Pancreas (tissue), 10 donors: ENCODE measurements at regions not wholly inside any gene's neighbourhood (a gene's known extent, or its start where the extent isn't known, plus 50 kb on each side); places are given as distances from the start of the nearest gene placed in this dataset.

Source experiments
- ATAC-seq, 4 donors: fragments of 200-7000 bp; cut with Tn5 transposase; one replicate each; pipeline versions ENCODE4 v1.8.0 to v1.9.1; 2020; ENCODE audit warnings: mild to moderate bottlenecking in 4 of 4, moderate library complexity in 4 of 4
- DNase-seq, 6 donors: peaks; one replicate each; pipeline ENCODE4 v3.0.0-alpha.2; 2020
- FAIRE-seq: peaks from 2 replicates; lab custom pipeline; 2012; peaks lifted over from hg19 to GRCh38; lab: Jason Lieb, UNC
- H3K27ac ChIP-seq, 4 donors: fragments of 200-600 bp; sonication (generic); 1 replicate in 3 of 4; 2 replicates in 1 of 4; pipeline versions ENCODE4 v1.5.0 to v1.8.0; 2020
- H3K27me3 ChIP-seq, 4 donors: fragments of 200-600 bp; one replicate each; pipeline ENCODE4 v1.8.0; 2021
- H3K36me3 ChIP-seq, 3 donors: fragments of 200-600 bp; sonication (generic) in 1 of 3; one replicate each; pipeline versions ENCODE4 v1.5.0 to v1.8.0; 2020 to 2021
- H3K4me1 ChIP-seq, 3 donors: fragments of 200-600 bp; one replicate each; pipeline ENCODE4 v1.8.0; 2021
- H3K4me3 ChIP-seq, 4 donors: fragments of 200-600 bp; sonication (generic) in 2 of 4; one replicate each; pipeline versions ENCODE4 v1.5.0 to v1.8.0; 2020 to 2021
- H3K9me3 ChIP-seq, 4 donors: fragments of 200-600 bp; one replicate each; pipeline ENCODE4 v1.8.0; 2021
- CTCF ChIP-seq, 4 donors: fragments of 200-600 bp; sonication (generic) in 3 of 4; IDR thresholded peaks; one replicate each; pipeline versions ENCODE4 v1.5.0 to v1.8.0; 2021; ENCODE audit warnings: antibody characterized with exemption in 4 of 4
- WGBS, 2 donors: extraction: QIAGEN DNeasy Blood & Tissue Kit; methylation state at CpG; one replicate each; pipeline ENCODE4 v1.1.7; 2013; 5-methylcytosine and 5-hydroxymethylcytosine counted together
- intact Hi-C, 3 donors: fragments of 100-400 bp; cut with DNase I; formaldehyde crosslinking; loops; one replicate each; pipeline versions ENCODE4 v1.11.1 to v1.14.2; 2022
- donor health status: healthy with polysubstance abuse.
- donor health status: DM: no; HTN: no; CAD: no; lungs with moderate emphysema.
- donor health status: DM: no; HTN: no; CAD: no.
- donor health status: control.
- donor health status: control.
- donor health status: Bipolar disorder and iron deficiency.
- donor health status: DM: yes; HTN: yes; CAD: no.
- donor health status: DM: no; HTN: no; CAD: no.
- donor health status: DM: no; HTN: no; CAD: no.
- donor health status: DM: yes; HTN: yes; CAD: no.

- Histone ChIP-seq H3K27me3 (no peaks in the 10 kb centered on the region), H3K9me3 (no peaks in the 10 kb centered on the region), H3K4me3 (no peak overlapping the region), H3K27ac (no peak overlapping the region), H3K4me1 (no peaks in the 10 kb centered on the region), H3K36me3 (no peaks in the 10 kb centered on the region)
- intact Hi-C loops, result no loop called here
- DNase-seq (no peak), ATAC-seq (no peak), FAIRE-seq (no peak)
- TF ChIP-seq CTCF (IDR thresholded peaks at IDR 0.05), result no peak
- 24 to 27% methylated on average over 1 of the region's 1 CpG for whole genome bisulfite sequencing, 2 donors
Measured at GRCh38 chr11:79515781-79516180, 75.0 kb upstream of the TENM4 start.

GRCh38 chr11:79514695-79515094, 73.9 kb upstream of the TENM4 start:
- intact Hi-C loops, result no loop called here
- no peak for TF ChIP-seq CTCF (IDR thresholded peaks at IDR 0.05)
- Histone ChIP-seq H3K9me3 (no peaks in the 10 kb centered on the region), H3K27ac (no peak overlapping the region), H3K4me3 (no peak overlapping the region), H3K36me3 (no peaks in the 10 kb centered on the region), H3K4me1 (no peaks in the 10 kb centered on the region), H3K27me3 (no peaks in the 10 kb centered on the region)
- DNase-seq (no peak), ATAC-seq (no peak), FAIRE-seq (no peak)
- WGBS, 2 donors, result 48 to 56% methylated on average over 2 of the region's 2 CpGs

- ATAC-seq (no peak), DNase-seq (no peak), FAIRE-seq (no peak)
- no peaks in the 10 kb centered on the region for H3K9me3 ChIP-seq
- H3K27ac ChIP-seq, result no peak overlapping the region
- no peak for TF ChIP-seq CTCF (IDR thresholded peaks at IDR 0.05)
- no peak overlapping the region for H3K4me3 ChIP-seq
- no peaks in the 10 kb centered on the region for H3K36me3 ChIP-seq
- WGBS, 2 donors, result 42 to 54% methylated on average over 4 of the region's 4 CpGs
- H3K27me3 ChIP-seq, result no peaks in the 10 kb centered on the region
- no peaks in the 10 kb centered on the region for H3K4me1 ChIP-seq
- intact Hi-C loops, result no loop called here
Measured at GRCh38 chr11:79514290-79514689, 73.5 kb upstream of the TENM4 start.

- Histone ChIP-seq H3K36me3 (no peaks in the 10 kb centered on the region), H3K4me3 (no peak overlapping the region), H3K27me3 (no peaks in the 10 kb centered on the region), H3K27ac (no peak overlapping the region), H3K4me1 (no peaks in the 10 kb centered on the region), H3K9me3 (no peaks in the 10 kb centered on the region)
- DNase-seq (no peak), FAIRE-seq (no peak), ATAC-seq (no peak)
- intact Hi-C loops, result no loop called here
- 54 to 57% methylated on average over 4 of the region's 4 CpGs for WGBS, 2 donors
- no peak for TF ChIP-seq CTCF (IDR thresholded peaks at IDR 0.05)
Measured at GRCh38 chr11:79512706-79513469, 72.1 kb upstream of the TENM4 start.

- Histone ChIP-seq H3K27ac (no peak overlapping the region), H3K27me3 (no peaks in the 10 kb centered on the region), H3K4me1 (no peaks in the 10 kb centered on the region), H3K4me3 (no peak overlapping the region), H3K36me3 (no peaks in the 10 kb centered on the region), H3K9me3 (no peaks in the 10 kb centered on the region)
- TF ChIP-seq CTCF (IDR thresholded peaks at IDR 0.05), result no peak
- ATAC-seq, result no peak
- 79 to 81% methylated on average over 9 of the region's 9 CpGs for WGBS, 2 donors
- no peak for FAIRE-seq
- intact Hi-C loops, result no loop called here
- DNase-seq, result no peak
Measured at GRCh38 chr11:79510960-79511359, 70.1 kb upstream of the TENM4 start.
